Nephron (organoid): ENCODE measurements at regions not wholly inside any gene's neighbourhood (a gene's known extent, or its start where the extent isn't known, plus 50 kb on each side); places are given as distances from the start of the nearest gene placed in this dataset.

Source experiments
- H3K27ac Mint-ChIP-seq, 3 experiments: 2 replicates each; pipeline ENCODE4 v1.8.0; 2020; ENCODE audit warnings: mixed read lengths in 3 of 3, mild to moderate bottlenecking in 2 of 3, moderate library complexity in 1 of 3
- H3K27me3 Mint-ChIP-seq: 2 replicates; pipeline ENCODE4 v1.8.0; 2021; ENCODE audit warnings: low read depth, mild to moderate bottlenecking, moderate library complexity, mixed read lengths
- H3K36me3 Mint-ChIP-seq: 2 replicates; pipeline ENCODE4 v1.8.0; 2020; ENCODE audit warnings: low read depth, mixed read lengths
- H3K4me1 Mint-ChIP-seq: 2 replicates; pipeline ENCODE4 v1.8.0; 2020; ENCODE audit warnings: mixed read lengths
- H3K4me3 Mint-ChIP-seq, 3 experiments: 2 replicates each; pipeline ENCODE4 v1.8.0; 2020; ENCODE audit warnings: mild to moderate bottlenecking in 3 of 3, mixed read lengths in 3 of 3, moderate library complexity in 2 of 3
- H3K9me3 Mint-ChIP-seq: 2 replicates; pipeline ENCODE4 v1.8.0; 2020; ENCODE audit warnings: mixed read lengths
- TF ChIP-seq, protein P1 (sequence below), 3 experiments: fragments of 200-600 bp; sonication (generic); IDR thresholded peaks; one replicate each; pipeline ENCODE4 v1.5.0; 2021; ENCODE audit warnings: antibody characterized with exemption in 3 of 3; ENCODE audit not compliant: unreplicated experiment in 3 of 3

- Mint-ChIP-seq H3K4me3 (no peak overlapping the region), H3K9me3 (no peaks in the 10 kb centered on the region), H3K27ac (no peak overlapping the region), H3K27me3 (no peaks in the 10 kb centered on the region), H3K4me1 (no peaks in the 10 kb centered on the region), H3K36me3 (no peaks in the 10 kb centered on the region)
- TF ChIP-seq, protein P1, sequence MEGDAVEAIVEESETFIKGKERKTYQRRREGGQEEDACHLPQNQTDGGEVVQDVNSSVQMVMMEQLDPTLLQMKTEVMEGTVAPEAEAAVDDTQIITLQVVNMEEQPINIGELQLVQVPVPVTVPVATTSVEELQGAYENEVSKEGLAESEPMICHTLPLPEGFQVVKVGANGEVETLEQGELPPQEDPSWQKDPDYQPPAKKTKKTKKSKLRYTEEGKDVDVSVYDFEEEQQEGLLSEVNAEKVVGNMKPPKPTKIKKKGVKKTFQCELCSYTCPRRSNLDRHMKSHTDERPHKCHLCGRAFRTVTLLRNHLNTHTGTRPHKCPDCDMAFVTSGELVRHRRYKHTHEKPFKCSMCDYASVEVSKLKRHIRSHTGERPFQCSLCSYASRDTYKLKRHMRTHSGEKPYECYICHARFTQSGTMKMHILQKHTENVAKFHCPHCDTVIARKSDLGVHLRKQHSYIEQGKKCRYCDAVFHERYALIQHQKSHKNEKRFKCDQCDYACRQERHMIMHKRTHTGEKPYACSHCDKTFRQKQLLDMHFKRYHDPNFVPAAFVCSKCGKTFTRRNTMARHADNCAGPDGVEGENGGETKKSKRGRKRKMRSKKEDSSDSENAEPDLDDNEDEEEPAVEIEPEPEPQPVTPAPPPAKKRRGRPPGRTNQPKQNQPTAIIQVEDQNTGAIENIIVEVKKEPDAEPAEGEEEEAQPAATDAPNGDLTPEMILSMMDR (IDR thresholded peaks at IDR 0.05; ENCODE audit: unreplicated experiment in 3 of 3): no peak
Observed at GRCh38 chr3:163891771-163892170, 1186.5 kb downstream of the SI start.

GRCh38 chr3:163890661-163891060, 1187.6 kb downstream of the SI start:
- H3K27me3 Mint-ChIP-seq: no peaks in the 10 kb centered on the region
- no peaks in the 10 kb centered on the region for H3K9me3 Mint-ChIP-seq
- H3K27ac Mint-ChIP-seq: no peak overlapping the region
- H3K4me3 Mint-ChIP-seq: no peak overlapping the region
- H3K36me3 Mint-ChIP-seq: no peaks in the 10 kb centered on the region
- TF ChIP-seq, protein P1 (IDR thresholded peaks at IDR 0.05; ENCODE audit: unreplicated experiment in 3 of 3): no peak
- no peaks in the 10 kb centered on the region for H3K4me1 Mint-ChIP-seq

- Mint-ChIP-seq H3K27me3 (peaks cover 4% of the 10 kb centered on the region), H3K4me1 (no peaks in the 10 kb centered on the region), H3K9me3 (peaks cover 10% of the 10 kb centered on the region), H3K27ac (no peak overlapping the region), H3K36me3 (no peaks in the 10 kb centered on the region), H3K4me3 (no peak overlapping the region)
- TF ChIP-seq, protein P1 (IDR thresholded peaks at IDR 0.05; ENCODE audit: unreplicated experiment in 3 of 3): no peak
Observed at GRCh38 chr3:163879172-163879571, 1199.1 kb downstream of the SI start.

DNA sequence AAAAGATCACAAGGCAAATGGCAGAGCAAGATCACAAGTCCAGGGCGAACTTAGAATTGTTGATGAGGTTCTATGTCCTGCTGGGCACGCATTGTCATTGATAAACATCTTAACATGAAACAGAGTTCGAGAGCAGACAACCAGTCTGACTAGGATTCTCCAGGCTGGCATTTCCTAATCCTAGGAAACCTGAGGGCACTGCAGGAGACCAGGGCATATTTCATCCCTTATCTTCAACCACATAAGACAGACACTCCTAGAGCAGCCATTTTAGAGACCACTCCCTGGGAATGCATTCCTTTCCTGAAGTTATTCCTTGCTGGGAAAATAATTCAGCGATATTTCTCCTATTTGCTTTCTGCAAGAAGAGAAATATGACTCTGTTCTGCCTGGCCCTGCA, 1199.9 kb downstream of the SI start:
- Mint-ChIP-seq H3K27me3 (peaks cover 4% of the 10 kb centered on the region), H3K4me1 (no peaks in the 10 kb centered on the region), H3K27ac (no peak overlapping the region), H3K4me3 (no peak overlapping the region), H3K36me3 (no peaks in the 10 kb centered on the region), H3K9me3 (peaks cover 10% of the 10 kb centered on the region)
- TF ChIP-seq, protein P1 (IDR thresholded peaks at IDR 0.05; ENCODE audit: unreplicated experiment in 3 of 3): no peak

DNA sequence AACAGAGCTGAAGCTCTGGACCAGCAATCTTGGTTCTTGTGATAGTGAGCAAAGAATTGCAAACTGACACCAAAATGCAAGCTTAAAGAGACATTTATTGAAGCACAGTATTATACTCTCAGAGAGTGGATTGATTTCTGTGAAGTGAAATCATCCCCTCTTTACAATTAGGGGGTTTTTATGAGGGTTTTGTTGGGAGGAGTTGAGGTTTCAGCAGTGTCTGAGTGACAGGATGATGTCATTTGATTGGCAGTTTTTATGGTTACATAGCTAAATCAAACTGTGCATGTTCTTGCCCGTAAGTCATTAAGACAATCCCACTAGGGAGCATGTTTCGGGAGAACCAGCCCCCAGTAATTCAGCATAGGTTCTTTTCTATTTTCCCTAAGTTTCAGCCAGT, 1200.5 kb downstream of the SI start:
- Mint-ChIP-seq H3K4me3 (no peak overlapping the region), H3K4me1 (no peaks in the 10 kb centered on the region), H3K36me3 (no peaks in the 10 kb centered on the region), H3K27ac (no peak overlapping the region), H3K27me3 (peaks cover 4% of the 10 kb centered on the region), H3K9me3 (peaks cover 10% of the 10 kb centered on the region)
- TF ChIP-seq, protein P1 (IDR thresholded peaks at IDR 0.05; ENCODE audit: unreplicated experiment in 3 of 3): no peak

DNA sequence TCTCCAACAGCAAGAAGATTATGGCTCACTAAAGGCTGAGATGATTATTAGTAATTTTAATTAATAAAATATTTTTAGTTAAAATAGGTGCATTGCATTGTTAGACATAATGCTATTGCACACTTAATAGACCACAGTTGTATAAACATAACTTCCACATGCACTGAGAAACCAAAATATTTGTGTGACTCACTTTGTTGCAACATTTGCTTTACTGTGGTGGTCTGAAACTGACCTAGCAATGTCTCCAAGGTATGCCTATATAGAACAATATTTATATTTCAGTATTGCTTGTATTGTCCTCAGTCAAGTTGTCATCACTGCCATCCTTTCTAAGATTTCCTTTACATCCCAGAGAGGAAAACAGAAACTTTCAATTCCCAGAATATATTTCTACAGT, 1215.2 kb downstream of the SI start:
- Mint-ChIP-seq H3K27ac (no peak overlapping the region), H3K4me1 (no peaks in the 10 kb centered on the region), H3K4me3 (no peak overlapping the region), H3K36me3 (no peaks in the 10 kb centered on the region), H3K27me3 (no peaks in the 10 kb centered on the region), H3K9me3 (no peaks in the 10 kb centered on the region)
- TF ChIP-seq, protein P1 (IDR thresholded peaks at IDR 0.05; ENCODE audit: unreplicated experiment in 3 of 3): no peak
